NCI-H2171 (cell line): ENCODE measurements at regions not wholly inside any gene's neighbourhood (a gene's known extent, or its start where the extent isn't known, plus 50 kb on each side); places are given as distances from the start of the nearest gene placed in this dataset.
A peak's percentile ranks its signal among the peaks of the same experiment; 100 is the strongest.

Experiments used
- DNase-seq: peaks from one replicate; lab custom pipeline; 2025; lab: John Stamatoyannopoulos, UW

- peak; percentile 72 for DNase-seq
These were observed 182.4 kb upstream of the MC4R start for GRCh38 chr18:60554967-60555366.

- no peak for DNase-seq
These were observed 183.1 kb upstream of the MC4R start for GRCh38 chr18:60555625-60556024.

- no peak for DNase-seq
These were observed 183.8 kb upstream of the MC4R start for GRCh38 chr18:60556326-60556725.

GRCh38 chr18:60560071-60560470, 187.5 kb upstream of the MC4R start:
- no peak for DNase-seq

- DNase-seq = no peak
These were observed 190.5 kb upstream of the MC4R start for GRCh38 chr18:60563082-60563481.

GRCh38 chr18:60568220-60568619, 195.6 kb upstream of the MC4R start:
- DNase-seq = no peak

- no peak for DNase-seq
These were observed 197.6 kb upstream of the MC4R start for GRCh38 chr18:60570172-60570571.

GRCh38 chr18:60577457-60577856, 204.9 kb upstream of the MC4R start:
- DNase-seq = no peak

GRCh38 chr18:60585670-60586069, 213.1 kb upstream of the MC4R start:
- DNase-seq = no peak

- DNase-seq = no peak
These were observed 220.7 kb upstream of the MC4R start for GRCh38 chr18:60593249-60593648.

- DNase-seq = no peak
These were observed 224.4 kb upstream of the MC4R start for GRCh38 chr18:60596928-60597327.

- DNase-seq = no peak
These were observed 226.7 kb upstream of the MC4R start for GRCh38 chr18:60599267-60599666.

GRCh38 chr18:60599995-60600394, 227.4 kb upstream of the MC4R start:
- DNase-seq = no peak

- DNase-seq = no peak
These were observed 228.7 kb upstream of the MC4R start for GRCh38 chr18:60601249-60601648.

GRCh38 chr18:60623331-60623730, 250.8 kb upstream of the MC4R start:
- DNase-seq = no peak

- DNase-seq = no peak
These were observed 251.6 kb upstream of the MC4R start for GRCh38 chr18:60624207-60624606.

GRCh38 chr18:60639836-60640235, 267.3 kb upstream of the MC4R start:
- DNase-seq = no peak

- DNase-seq = no peak
These were observed 270.4 kb upstream of the MC4R start for GRCh38 chr18:60643009-60643408.

- no peak for DNase-seq
These were observed 274.1 kb upstream of the MC4R start for GRCh38 chr18:60646725-60647124.

GRCh38 chr18:60649107-60649506, 276.5 kb upstream of the MC4R start:
- no peak for DNase-seq

GRCh38 chr18:60649842-60650536, 277.4 kb upstream of the MC4R start:
- no peak for DNase-seq

GRCh38 chr18:60654298-60654697, 281.7 kb upstream of the MC4R start:
- no peak for DNase-seq

- DNase-seq = no peak
These were observed 284.0 kb upstream of the MC4R start for GRCh38 chr18:60656553-60656952.

GRCh38 chr18:60662491-60662890, 289.9 kb upstream of the MC4R start:
- DNase-seq = no peak
